H9 (cell line): ENCODE measurements at regions not wholly inside any gene's neighbourhood (a gene's known extent, or its start where the extent isn't known, plus 50 kb on each side); places are given as distances from the start of the nearest gene placed in this dataset.

Experiments
- DNase-seq: peaks from one replicate; pipeline ENCODE4 v3.0.0-alpha.2; 2017
- H2AFZ ChIP-seq: one replicate; pipeline ENCODE4 v1.6.1; 2013; ENCODE audit warnings: mild to moderate bottlenecking, low read length, control low read depth, moderate library complexity
- H2AK5ac ChIP-seq: 2 replicates; pipeline ENCODE4 v1.6.1; 2013; ENCODE audit warnings: low read length, control low read depth, mixed read lengths; ENCODE audit not compliant: insufficient read length
- H2BK120ac ChIP-seq: one replicate; pipeline ENCODE4 v1.6.1; 2013; ENCODE audit warnings: low read depth, mild to moderate bottlenecking, low read length, control low read depth, inconsistent platforms; ENCODE audit not compliant: poor library complexity, severe bottlenecking
- H2BK12ac ChIP-seq: 2 replicates; pipeline ENCODE4 v1.6.1; 2013; ENCODE audit warnings: low read length, control low read depth, mixed read lengths, low read depth; ENCODE audit not compliant: insufficient read length
- H2BK15ac ChIP-seq: 2 replicates; pipeline ENCODE4 v1.6.1; 2013; ENCODE audit warnings: low read depth, low read length, control low read depth
- H2BK20ac ChIP-seq: one replicate; pipeline ENCODE4 v1.6.1; 2013; ENCODE audit warnings: low read depth, mild to moderate bottlenecking, low read length, control low read depth, inconsistent platforms; ENCODE audit not compliant: poor library complexity, severe bottlenecking
- H2BK5ac ChIP-seq: 2 replicates; pipeline ENCODE4 v1.6.1; 2013; ENCODE audit warnings: low read length, control low read depth, mixed read lengths; ENCODE audit not compliant: insufficient read length
- H3K14ac ChIP-seq: 2 replicates; pipeline ENCODE4 v1.6.1; 2013; ENCODE audit warnings: low read length, control low read depth; ENCODE audit not compliant: insufficient read depth
- H3K18ac ChIP-seq: 2 replicates; pipeline ENCODE4 v1.6.1; 2013; ENCODE audit warnings: low read depth, mild to moderate bottlenecking, mixed read lengths, low read length, control low read depth; ENCODE audit not compliant: insufficient read length
- H3K23ac ChIP-seq: 2 replicates; pipeline ENCODE4 v1.6.1; 2013; ENCODE audit warnings: low read length, control low read depth, mixed read lengths, low read depth; ENCODE audit not compliant: insufficient read length
- H3K23me2 ChIP-seq: 2 replicates; pipeline ENCODE4 v1.6.1; 2013; ENCODE audit warnings: low read depth, mild to moderate bottlenecking, mixed read lengths, low read length, control low read depth; ENCODE audit not compliant: insufficient read length, poor library complexity, severe bottlenecking
- H3K27ac ChIP-seq: 2 replicates; pipeline ENCODE4 v1.5.1; 2013; ENCODE audit warnings: low read length, control low read depth, mixed read lengths, low read depth; ENCODE audit not compliant: insufficient read length
- H3K27me3 ChIP-seq: 2 replicates; pipeline ENCODE4 v1.6.1; 2013; ENCODE audit warnings: low read length, control low read depth, inconsistent platforms; ENCODE audit not compliant: insufficient read depth
- H3K4ac ChIP-seq: 2 replicates; pipeline ENCODE4 v1.6.1; 2013; ENCODE audit warnings: low read depth, mild to moderate bottlenecking, control low read depth, inconsistent platforms, low read length, moderate library complexity
- H3K4me1 ChIP-seq: 2 replicates; pipeline ENCODE4 v1.6.1; 2013; ENCODE audit warnings: low read length, control low read depth, inconsistent platforms; ENCODE audit not compliant: insufficient read depth
- H3K4me2 ChIP-seq: 2 replicates; pipeline ENCODE4 v1.6.1; 2013; ENCODE audit warnings: low read length, control low read depth, mixed read lengths; ENCODE audit not compliant: insufficient read length, insufficient read depth
- H3K56ac ChIP-seq: 2 replicates; pipeline ENCODE4 v1.6.1; 2013; ENCODE audit warnings: low read depth, mild to moderate bottlenecking, mixed read lengths, low read length, control low read depth; ENCODE audit not compliant: insufficient read length
- H3K79me1 ChIP-seq: 2 replicates; pipeline ENCODE4 v1.6.1; 2013; ENCODE audit warnings: low read depth, mild to moderate bottlenecking, moderate library complexity, low read length, control low read depth, inconsistent platforms; ENCODE audit not compliant: insufficient read depth, poor library complexity, severe bottlenecking
- H3K79me2 ChIP-seq: 2 replicates; pipeline ENCODE4 v1.6.1; 2013; ENCODE audit warnings: low read length, control low read depth, inconsistent platforms; ENCODE audit not compliant: insufficient read depth
- H3K9ac ChIP-seq: 2 replicates; pipeline ENCODE4 v1.6.1; 2013; ENCODE audit warnings: low read length, control low read depth, mixed read lengths; ENCODE audit not compliant: insufficient read length; ENCODE audit errors: extremely low read depth
- H3K9me3 ChIP-seq: one replicate; pipeline ENCODE4 v1.6.1; 2013; ENCODE audit warnings: low read depth, low read length, inconsistent platforms; ENCODE audit not compliant: control insufficient read depth
- H3T11ph ChIP-seq: one replicate; pipeline ENCODE4 v1.6.1; 2013; ENCODE audit warnings: mild to moderate bottlenecking, low read length, control low read depth, inconsistent platforms
- H4K20me1 ChIP-seq: one replicate; pipeline ENCODE4 v1.6.1; 2013; ENCODE audit not compliant: control insufficient read depth, insufficient read length, insufficient read depth
- H4K5ac ChIP-seq: 2 replicates; pipeline ENCODE4 v1.6.1; 2013; ENCODE audit warnings: low read depth, mild to moderate bottlenecking, mixed read lengths, low read length, control low read depth; ENCODE audit not compliant: insufficient read length
- H4K8ac ChIP-seq: replicated peaks from 2 replicates; pipeline ENCODE4 v1.6.1; 2013; ENCODE audit warnings: low read length, control low read depth, mixed read lengths, low read depth; ENCODE audit not compliant: insufficient read length
- H4K91ac ChIP-seq: 2 replicates; pipeline ENCODE4 v1.6.1; 2013; ENCODE audit warnings: low read depth, mild to moderate bottlenecking, moderate library complexity, mixed read lengths, low read length, control low read depth; ENCODE audit not compliant: insufficient read length
- H3K27ac Mint-ChIP-seq, 3 experiments: 2 replicates in 2 of 3; 3 replicates in 1 of 3; pipeline ENCODE4 v1.8.0; 2020 to 2021; ENCODE audit warnings: mixed read lengths in 3 of 3, mild to moderate bottlenecking in 1 of 3, moderate library complexity in 1 of 3
- H3K27me3 Mint-ChIP-seq: 2 replicates; pipeline ENCODE4 v1.8.0; 2021; ENCODE audit warnings: low read depth, mild to moderate bottlenecking, moderate library complexity, mixed read lengths
- H3K36me3 Mint-ChIP-seq, 3 experiments: 2 replicates in 2 of 3; 3 replicates in 1 of 3; pipeline ENCODE4 v1.8.0; 2020 to 2021; ENCODE audit warnings: low read depth in 3 of 3, mixed read lengths in 3 of 3; ENCODE audit not compliant: insufficient read depth in 1 of 3
- H3K4me1 Mint-ChIP-seq, 2 experiments: 2 replicates each; pipeline ENCODE4 v1.8.0; 2020; ENCODE audit warnings: mixed read lengths in 2 of 2
- H3K4me3 Mint-ChIP-seq, 2 experiments: 2 replicates in 1 of 2; 3 replicates in 1 of 2; pipeline ENCODE4 v1.8.0; 2020 to 2021; ENCODE audit warnings: mild to moderate bottlenecking in 2 of 2, mixed read lengths in 2 of 2, moderate library complexity in 1 of 2
- H3K9me3 Mint-ChIP-seq, 2 experiments: 2 replicates in 1 of 2; 3 replicates in 1 of 2; pipeline ENCODE4 v1.8.0; 2020; ENCODE audit warnings: mild to moderate bottlenecking in 2 of 2, mixed read lengths in 2 of 2, moderate library complexity in 1 of 2
- CTCF ChIP-seq: fragments of 200-600 bp; sonication (generic); conservative IDR thresholded peaks from 3 replicates; pipeline ENCODE4 v1.8.0; 2021; ENCODE audit warnings: antibody characterized with exemption, mild to moderate bottlenecking
- WGBS: extraction: QIAGEN DNeasy Blood & Tissue Kit; methylation state at CpG from one replicate; pipeline ENCODE4 v1.1.7; 2013; ENCODE audit warnings: missing lambda C conversion rate, low lambda C conversion rate, mixed read lengths; ENCODE audit not compliant: insufficient read length; ENCODE audit errors: extremely low coverage; 5-methylcytosine and 5-hydroxymethylcytosine counted together

DNA sequence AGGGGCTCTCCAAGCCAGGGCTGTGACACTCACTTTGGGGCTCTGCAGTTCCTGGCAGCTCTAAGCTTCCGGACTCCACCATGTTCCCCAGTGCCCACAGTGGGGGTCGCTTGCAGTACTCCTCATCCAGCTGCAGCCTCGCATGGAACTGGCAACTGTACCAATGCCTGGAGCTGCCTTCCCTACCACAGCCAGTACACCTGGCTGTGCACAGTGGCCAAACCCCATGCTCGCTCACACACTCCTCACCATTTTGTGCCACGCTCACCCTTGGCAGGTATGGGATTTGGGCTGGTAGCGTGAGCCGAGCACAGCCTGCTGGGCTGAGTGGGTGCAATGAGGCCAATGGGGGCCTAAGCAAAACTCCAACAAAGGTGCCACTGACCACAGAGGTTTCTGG lies 1369.9 kb downstream of the KCNT2 start:
- Histone ChIP-seq H3K27me3 (no peaks in the 10 kb centered on the region), H3K9ac (no peak overlapping the region), H3K56ac (no peak overlapping the region), H2BK20ac (no peak overlapping the region), H3K27ac (no peak overlapping the region), H3K79me2 (no peaks in the 10 kb centered on the region), H2AFZ (no peak overlapping the region), H2BK15ac (no peak overlapping the region), H2BK120ac (no peak overlapping the region), H3K23ac (no peak overlapping the region), H2BK5ac (no peak overlapping the region), H3K18ac (no peak overlapping the region), H3K14ac (no peak overlapping the region), H3T11ph (no peak overlapping the region), H4K20me1 (no peaks in the 10 kb centered on the region), H3K23me2 (no peaks in the 10 kb centered on the region), H3K9me3 (no peaks in the 10 kb centered on the region), H2AK5ac (no peak overlapping the region), H4K91ac (no peak overlapping the region), H4K5ac (no peak overlapping the region), H2BK12ac (no peak overlapping the region), H3K4ac (no peak overlapping the region), H3K79me1 (no peaks in the 10 kb centered on the region), H4K8ac (no peak overlapping the region), H3K4me2 (no peak overlapping the region), H3K4me1 (no peaks in the 10 kb centered on the region)
- Mint-ChIP-seq H3K9me3 (no peaks in the 10 kb centered on the region; a peak in 1 of 5 replicates), H3K27ac (no peak overlapping the region), H3K4me1 (no peaks in the 10 kb centered on the region), H3K36me3 (no peaks in the 10 kb centered on the region), H3K4me3 (no peak overlapping the region), H3K27me3 (no peaks in the 10 kb centered on the region)
- TF ChIP-seq CTCF: no peak
- no peak for DNase-seq
- WGBS: no CpG with 5 or more reads among the region's 7 CpGs
